ENCODE measurements at regions not wholly inside any gene's neighbourhood (a gene's known extent, or its start where the extent isn't known, plus 50 kb on each side); places are given as distances from the start of the nearest gene placed in this dataset.

GRCh38 chr12:41908206-41908605, 236.5 kb downstream of the GXYLT1 start:
- TF ChIP-seq CTCF (IDR thresholded peaks at IDR 0.05) (no peak), POLR2A (IDR thresholded peaks at IDR 0.05) (no peak), EP300 (IDR thresholded peaks at IDR 0.05) (no peak), POLR2AphosphoS5 (IDR thresholded peaks at IDR 0.05) (no peak)
